Left lung (tissue), 4 donors: ENCODE measurements at regions not wholly inside any gene's neighbourhood (a gene's known extent, or its start where the extent isn't known, plus 50 kb on each side); places are given as distances from the start of the nearest gene placed in this dataset.

Source experiments
- ATAC-seq: fragments of 200-7000 bp; cut with Tn5 transposase; one replicate; pipeline ENCODE4 v1.9.1; 2020; ENCODE audit warnings: moderate library complexity
- DNase-seq, 4 donors: peaks; one replicate each; pipeline ENCODE4 v3.0.0-alpha.2; 2013 to 2020
- H3K27ac ChIP-seq, 2 donors: fragments of 200-600 bp; sonication (generic) in 1 of 2; one replicate each; pipeline versions ENCODE4 v1.5.0 to v1.8.0; 2020 to 2021
- H3K27me3 ChIP-seq, 2 donors: fragments of 200-600 bp; sonication (generic) in 1 of 2; one replicate each; pipeline versions ENCODE4 v1.5.0 to v1.8.0; 2020 to 2021
- H3K36me3 ChIP-seq, 2 donors: fragments of 200-600 bp; sonication (generic) in 1 of 2; one replicate each; pipeline versions ENCODE4 v1.5.0 to v1.8.0; 2020 to 2021
- H3K4me1 ChIP-seq, 2 donors: fragments of 200-600 bp; one replicate each; pipeline ENCODE4 v1.8.0; 2021
- H3K4me3 ChIP-seq, 2 donors: fragments of 200-600 bp; sonication (generic) in 1 of 2; one replicate each; pipeline versions ENCODE4 v1.5.0 to v1.8.0; 2020 to 2021; ENCODE audit warnings: mild to moderate bottlenecking in 1 of 2
- H3K9me3 ChIP-seq, 2 donors: fragments of 200-600 bp; sonication (generic) in 1 of 2; one replicate each; pipeline versions ENCODE4 v1.5.0 to v1.8.0; 2020 to 2021
- CTCF ChIP-seq, 2 donors: fragments of 200-600 bp; sonication (generic) in 1 of 2; IDR thresholded peaks; one replicate each; pipeline versions ENCODE4 v1.5.0 to v1.8.0; 2021; ENCODE audit warnings: antibody characterized with exemption in 2 of 2
- intact Hi-C, 2 donors: fragments of 100-400 bp; cut with DNase I; formaldehyde crosslinking; loops; one replicate each; pipeline versions ENCODE4 v1.11.2 to v1.14.2; 2022
- donor health status: DM: no; HTN: yes; CAD: no.
- donor health status: DM: no; HTN: no; CAD: no.

GRCh38 chr18:7303316-7304060, 72.6 kb downstream of the LRRC30 start:
- Histone ChIP-seq H3K9me3 (peaks cover 0 to 19% of the 10 kb centered on the region in 2 donors), H3K4me1 (no peaks in the 10 kb centered on the region), H3K36me3 (no peaks in the 10 kb centered on the region), H3K27ac (no peak overlapping the region), H3K27me3 (no peaks in the 10 kb centered on the region), H3K4me3 (no peak overlapping the region)
- DNase-seq (no peak), ATAC-seq (no peak)
- no peak for TF ChIP-seq CTCF (IDR thresholded peaks at IDR 0.05)
- intact Hi-C loops: no loop called here

DNA sequence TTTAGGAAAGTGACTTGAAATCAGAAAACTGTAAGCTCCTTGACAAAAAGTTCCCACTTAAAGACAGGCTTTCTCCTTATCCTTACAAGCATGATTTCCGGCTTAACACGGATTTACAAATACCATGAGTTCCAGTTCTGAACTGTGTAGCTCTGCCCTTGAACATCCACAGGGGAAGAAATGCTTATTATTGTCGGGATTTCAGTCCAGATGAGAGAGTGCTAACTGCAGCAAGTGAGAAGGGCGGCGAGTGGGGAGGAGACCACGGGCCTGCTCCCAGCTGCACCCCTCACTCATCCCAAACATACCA, 73.1 kb downstream of the LRRC30 start:
- H3K27ac ChIP-seq: no peak overlapping the region
- no peak for ATAC-seq
- DNase-seq: no peak
- peaks cover 0 to 14% of the 10 kb centered on the region in 2 donors for H3K9me3 ChIP-seq
- no peak for TF ChIP-seq CTCF (IDR thresholded peaks at IDR 0.05)
- no peaks in the 10 kb centered on the region for H3K4me1 ChIP-seq
- H3K27me3 ChIP-seq: no peaks in the 10 kb centered on the region
- intact Hi-C loops: no loop called here
- H3K36me3 ChIP-seq: no peaks in the 10 kb centered on the region
- no peak overlapping the region for H3K4me3 ChIP-seq

DNA sequence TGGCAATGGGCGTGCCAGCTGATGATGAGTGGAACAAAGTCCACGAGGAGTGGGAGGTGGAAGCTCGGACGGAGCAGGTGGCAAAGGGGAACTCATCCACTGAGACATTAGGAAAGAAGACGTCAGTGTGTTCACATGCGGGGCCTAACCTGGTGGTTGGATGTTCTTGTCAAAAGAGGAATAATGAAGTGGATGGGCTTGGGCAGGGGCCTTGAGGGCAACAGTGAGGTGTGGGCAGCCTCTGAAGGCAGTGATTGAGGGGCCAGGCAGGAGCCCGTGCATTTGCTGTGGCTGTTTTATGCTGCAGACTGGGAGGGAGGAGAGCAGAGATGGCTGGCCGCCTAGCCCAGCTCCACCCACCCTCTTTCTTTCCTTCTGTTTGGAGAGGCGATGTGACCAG, 74.5 kb downstream of the LRRC30 start:
- Histone ChIP-seq H3K4me1 (no peaks in the 10 kb centered on the region), H3K36me3 (no peaks in the 10 kb centered on the region), H3K4me3 (no peak overlapping the region), H3K9me3 (peaks cover 0 to 2% of the 10 kb centered on the region in 2 donors), H3K27ac (no peak overlapping the region), H3K27me3 (no peaks in the 10 kb centered on the region)
- intact Hi-C loops: no loop called here
- TF ChIP-seq CTCF (IDR thresholded peaks at IDR 0.05): no peak
- no peak for ATAC-seq
- DNase-seq: no peak

DNA sequence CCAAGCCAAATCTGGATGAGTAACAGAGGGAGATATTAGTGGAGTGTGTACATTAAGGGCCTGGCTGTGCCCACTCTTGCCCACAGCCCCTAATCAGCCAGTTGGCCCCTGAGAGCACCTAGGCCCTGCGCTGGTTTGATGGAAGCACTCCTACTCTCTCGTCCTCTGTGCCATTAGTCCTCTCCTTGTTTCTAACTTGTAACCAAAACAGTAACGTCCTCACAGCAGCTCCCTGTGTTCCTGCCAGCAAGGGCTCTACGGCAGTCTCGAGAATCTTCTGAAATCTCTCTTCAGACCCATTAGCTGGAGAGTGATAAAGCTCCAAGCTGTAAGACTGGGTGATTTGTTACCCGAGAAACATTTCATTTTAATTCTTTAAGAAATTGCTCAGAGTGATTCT, 76.1 kb downstream of the LRRC30 start:
- Histone ChIP-seq H3K36me3 (no peaks in the 10 kb centered on the region), H3K27me3 (no peaks in the 10 kb centered on the region), H3K4me3 (no peak overlapping the region), H3K4me1 (no peaks in the 10 kb centered on the region), H3K9me3 (no peaks in the 10 kb centered on the region), H3K27ac (no peak overlapping the region)
- ATAC-seq: no peak
- TF ChIP-seq CTCF (IDR thresholded peaks at IDR 0.05): no peak
- intact Hi-C loops: no loop called here
- DNase-seq: no peak

GRCh38 chr18:7307526-7307925, 76.6 kb downstream of the LRRC30 start:
- Histone ChIP-seq H3K36me3 (no peaks in the 10 kb centered on the region), H3K4me1 (no peaks in the 10 kb centered on the region), H3K4me3 (no peak overlapping the region), H3K9me3 (no peaks in the 10 kb centered on the region), H3K27me3 (no peaks in the 10 kb centered on the region), H3K27ac (no peak overlapping the region)
- intact Hi-C loops: no loop called here
- no peak for DNase-seq
- no peak for ATAC-seq
- no peak for TF ChIP-seq CTCF (IDR thresholded peaks at IDR 0.05)
